ENCODE measurements at regions not wholly inside any gene's neighbourhood (a gene's known extent, or its start where the extent isn't known, plus 50 kb on each side); places are given as distances from the start of the nearest gene placed in this dataset.

DNA sequence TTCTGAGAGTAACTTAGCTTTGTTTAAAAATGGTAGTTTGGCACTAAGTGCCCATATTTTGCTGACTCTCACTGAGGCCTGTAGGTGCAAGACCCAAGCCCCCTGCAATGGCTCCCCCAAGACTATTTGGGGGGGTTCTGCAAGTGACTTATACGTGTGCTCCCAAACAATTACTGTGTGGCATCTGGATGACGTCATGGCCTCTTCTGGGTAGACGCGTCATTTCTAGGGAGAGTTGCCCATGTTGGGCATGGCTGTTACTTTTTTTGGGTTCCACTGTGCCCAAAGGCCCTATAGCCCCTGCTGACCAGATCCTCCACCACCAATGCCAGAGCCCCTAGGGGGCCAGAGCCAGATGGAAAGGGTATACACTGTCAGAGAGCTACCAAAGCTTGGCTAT lies 110.3 kb upstream of the MYLIP start:
- TF ChIP-seq, protein P1, sequence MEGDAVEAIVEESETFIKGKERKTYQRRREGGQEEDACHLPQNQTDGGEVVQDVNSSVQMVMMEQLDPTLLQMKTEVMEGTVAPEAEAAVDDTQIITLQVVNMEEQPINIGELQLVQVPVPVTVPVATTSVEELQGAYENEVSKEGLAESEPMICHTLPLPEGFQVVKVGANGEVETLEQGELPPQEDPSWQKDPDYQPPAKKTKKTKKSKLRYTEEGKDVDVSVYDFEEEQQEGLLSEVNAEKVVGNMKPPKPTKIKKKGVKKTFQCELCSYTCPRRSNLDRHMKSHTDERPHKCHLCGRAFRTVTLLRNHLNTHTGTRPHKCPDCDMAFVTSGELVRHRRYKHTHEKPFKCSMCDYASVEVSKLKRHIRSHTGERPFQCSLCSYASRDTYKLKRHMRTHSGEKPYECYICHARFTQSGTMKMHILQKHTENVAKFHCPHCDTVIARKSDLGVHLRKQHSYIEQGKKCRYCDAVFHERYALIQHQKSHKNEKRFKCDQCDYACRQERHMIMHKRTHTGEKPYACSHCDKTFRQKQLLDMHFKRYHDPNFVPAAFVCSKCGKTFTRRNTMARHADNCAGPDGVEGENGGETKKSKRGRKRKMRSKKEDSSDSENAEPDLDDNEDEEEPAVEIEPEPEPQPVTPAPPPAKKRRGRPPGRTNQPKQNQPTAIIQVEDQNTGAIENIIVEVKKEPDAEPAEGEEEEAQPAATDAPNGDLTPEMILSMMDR (IDR thresholded peaks at IDR 0.05), result no peak
- TF ChIP-seq POLR2A (IDR thresholded peaks at IDR 0.05), result no peak

All from uterus (tissue), 2 donors.